Thyroid gland (tissue), 4 donors: ENCODE measurements at regions not wholly inside any gene's neighbourhood (a gene's known extent, or its start where the extent isn't known, plus 50 kb on each side); places are given as distances from the start of the nearest gene placed in this dataset.

Experiments used
- POLR2A ChIP-seq, 2 donors: fragments of 450-650 bp; IDR thresholded peaks; one replicate each; pipeline ENCODE4 v1.6.1; 2017; ENCODE audit warnings: antibody characterized with exemption in 2 of 2, mild to moderate bottlenecking in 2 of 2, moderate library complexity in 1 of 2
- TF ChIP-seq, protein P1 (sequence below), 6 experiments: fragments of 200-600 bp in 3 of 6; fragments of 450-650 bp in 3 of 6; sonication (generic) in 3 of 6; IDR thresholded peaks; one replicate each; pipeline ENCODE4 v1.5.1; 2016 to 2019; ENCODE audit warnings: antibody characterized with exemption in 6 of 6, mild to moderate bottlenecking in 2 of 6, inconsistent platforms in 1 of 6, moderate library complexity in 1 of 6

DNA sequence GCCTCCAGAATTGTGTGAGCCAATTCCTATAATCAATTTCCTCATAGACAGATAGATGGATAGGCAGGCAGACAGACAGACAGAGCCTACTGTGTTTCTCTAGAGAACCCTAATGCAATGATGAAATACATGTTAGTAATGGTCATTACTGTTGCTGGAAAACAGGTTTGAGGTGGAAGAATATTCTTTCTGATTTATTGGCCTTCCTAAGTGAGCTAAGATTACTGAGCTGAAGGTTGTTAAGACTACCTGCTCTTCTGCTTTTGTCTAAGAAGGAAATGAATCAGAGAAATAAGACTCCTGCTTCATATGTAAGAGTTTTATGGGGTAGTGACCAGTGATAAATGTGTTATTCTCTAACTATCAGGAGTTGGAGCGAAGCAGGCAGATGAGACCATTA, 219.9 kb downstream of the ELAVL2 start:
- TF ChIP-seq, protein P1, sequence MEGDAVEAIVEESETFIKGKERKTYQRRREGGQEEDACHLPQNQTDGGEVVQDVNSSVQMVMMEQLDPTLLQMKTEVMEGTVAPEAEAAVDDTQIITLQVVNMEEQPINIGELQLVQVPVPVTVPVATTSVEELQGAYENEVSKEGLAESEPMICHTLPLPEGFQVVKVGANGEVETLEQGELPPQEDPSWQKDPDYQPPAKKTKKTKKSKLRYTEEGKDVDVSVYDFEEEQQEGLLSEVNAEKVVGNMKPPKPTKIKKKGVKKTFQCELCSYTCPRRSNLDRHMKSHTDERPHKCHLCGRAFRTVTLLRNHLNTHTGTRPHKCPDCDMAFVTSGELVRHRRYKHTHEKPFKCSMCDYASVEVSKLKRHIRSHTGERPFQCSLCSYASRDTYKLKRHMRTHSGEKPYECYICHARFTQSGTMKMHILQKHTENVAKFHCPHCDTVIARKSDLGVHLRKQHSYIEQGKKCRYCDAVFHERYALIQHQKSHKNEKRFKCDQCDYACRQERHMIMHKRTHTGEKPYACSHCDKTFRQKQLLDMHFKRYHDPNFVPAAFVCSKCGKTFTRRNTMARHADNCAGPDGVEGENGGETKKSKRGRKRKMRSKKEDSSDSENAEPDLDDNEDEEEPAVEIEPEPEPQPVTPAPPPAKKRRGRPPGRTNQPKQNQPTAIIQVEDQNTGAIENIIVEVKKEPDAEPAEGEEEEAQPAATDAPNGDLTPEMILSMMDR (IDR thresholded peaks at IDR 0.05): no peak
- no peak for TF ChIP-seq POLR2A (IDR thresholded peaks at IDR 0.05)
